Epidermal melanocyte (primary cell): ENCODE measurements at regions not wholly inside any gene's neighbourhood (a gene's known extent, or its start where the extent isn't known, plus 50 kb on each side); places are given as distances from the start of the nearest gene placed in this dataset.

Source experiments
- DNase-seq: peaks from one replicate; pipeline ENCODE4 v3.0.0; 2011; ENCODE audit warnings: low spot score; ENCODE audit not compliant: insufficient read length

GRCh38 chr1:25038699-25039098, 108.6 kb upstream of the RUNX3 start:
- no peak for DNase-seq

- DNase-seq: peak; percentile 60
Measured at GRCh38 chr1:25037174-25038074, 107.3 kb upstream of the RUNX3 start.

- no peak for DNase-seq
Measured at GRCh38 chr1:25036117-25036546, 106.1 kb upstream of the RUNX3 start.

GRCh38 chr1:25035523-25036116, 105.5 kb upstream of the RUNX3 start:
- no peak for DNase-seq

- DNase-seq: no peak
Measured at GRCh38 chr1:25034736-25035522, 104.9 kb upstream of the RUNX3 start.

GRCh38 chr1:25033828-25034705, 104.0 kb upstream of the RUNX3 start:
- no peak for DNase-seq

GRCh38 chr1:25033030-25033827, 103.2 kb upstream of the RUNX3 start:
- no peak for DNase-seq

- DNase-seq: no peak
Measured at GRCh38 chr1:25031966-25032667, 102.0 kb upstream of the RUNX3 start.

GRCh38 chr1:25031601-25031965, 101.5 kb upstream of the RUNX3 start:
- DNase-seq: no peak

- DNase-seq: no peak
Measured at GRCh38 chr1:25030674-25031589, 100.9 kb upstream of the RUNX3 start.

- no peak for DNase-seq
Measured at GRCh38 chr1:25030012-25030411, 99.9 kb upstream of the RUNX3 start.

GRCh38 chr1:25028907-25029599, 99.0 kb upstream of the RUNX3 start:
- DNase-seq: no peak

- DNase-seq: no peak
Measured at GRCh38 chr1:25028587-25028906, 98.5 kb upstream of the RUNX3 start.

GRCh38 chr1:25027822-25028586, 97.9 kb upstream of the RUNX3 start:
- DNase-seq: no peak

- no peak for DNase-seq
Measured at GRCh38 chr1:25026730-25027450, 96.8 kb upstream of the RUNX3 start.

GRCh38 chr1:25026304-25026703, 96.2 kb upstream of the RUNX3 start:
- no peak for DNase-seq
